ENCODE measurements at regions not wholly inside any gene's neighbourhood (a gene's known extent, or its start where the extent isn't known, plus 50 kb on each side); places are given as distances from the start of the nearest gene placed in this dataset.

DNA sequence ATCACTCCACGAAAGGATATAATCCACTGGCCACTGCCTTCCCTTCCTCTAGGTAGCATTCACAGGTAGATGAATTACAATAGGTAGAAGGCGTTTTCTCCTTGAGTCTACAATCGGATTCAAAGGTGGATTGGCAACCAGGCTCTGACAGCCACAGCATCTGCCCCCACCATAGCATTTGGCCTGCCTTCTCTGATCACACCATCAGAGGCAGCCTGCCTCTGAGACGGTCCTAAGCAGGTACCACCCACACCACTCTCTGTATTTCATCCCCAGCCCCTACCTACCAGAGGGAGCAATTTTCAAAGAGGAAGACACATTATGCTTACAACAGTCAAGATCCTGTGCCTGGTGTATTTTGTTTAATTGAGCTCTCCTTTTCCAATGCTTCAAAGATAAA lies 210.5 kb upstream of the SPTLC3 start:
- TF ChIP-seq, protein P1, sequence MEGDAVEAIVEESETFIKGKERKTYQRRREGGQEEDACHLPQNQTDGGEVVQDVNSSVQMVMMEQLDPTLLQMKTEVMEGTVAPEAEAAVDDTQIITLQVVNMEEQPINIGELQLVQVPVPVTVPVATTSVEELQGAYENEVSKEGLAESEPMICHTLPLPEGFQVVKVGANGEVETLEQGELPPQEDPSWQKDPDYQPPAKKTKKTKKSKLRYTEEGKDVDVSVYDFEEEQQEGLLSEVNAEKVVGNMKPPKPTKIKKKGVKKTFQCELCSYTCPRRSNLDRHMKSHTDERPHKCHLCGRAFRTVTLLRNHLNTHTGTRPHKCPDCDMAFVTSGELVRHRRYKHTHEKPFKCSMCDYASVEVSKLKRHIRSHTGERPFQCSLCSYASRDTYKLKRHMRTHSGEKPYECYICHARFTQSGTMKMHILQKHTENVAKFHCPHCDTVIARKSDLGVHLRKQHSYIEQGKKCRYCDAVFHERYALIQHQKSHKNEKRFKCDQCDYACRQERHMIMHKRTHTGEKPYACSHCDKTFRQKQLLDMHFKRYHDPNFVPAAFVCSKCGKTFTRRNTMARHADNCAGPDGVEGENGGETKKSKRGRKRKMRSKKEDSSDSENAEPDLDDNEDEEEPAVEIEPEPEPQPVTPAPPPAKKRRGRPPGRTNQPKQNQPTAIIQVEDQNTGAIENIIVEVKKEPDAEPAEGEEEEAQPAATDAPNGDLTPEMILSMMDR (IDR thresholded peaks at IDR 0.05) = no peak
- TF ChIP-seq POLR2A (IDR thresholded peaks at IDR 0.05) = no peak
